GM23338 (cell line): ENCODE measurements at regions not wholly inside any gene's neighbourhood (a gene's known extent, or its start where the extent isn't known, plus 50 kb on each side); places are given as distances from the start of the nearest gene placed in this dataset.

Experiments used
- ATAC-seq: fragments of 200-7000 bp; cut with Tn5 transposase; 3 replicates; pipeline ENCODE4 v1.9.1; 2020
- DNase-seq: peaks from one replicate; pipeline ENCODE4 v3.0.0-alpha.2; 2015; ENCODE audit warnings: low spot score
- H2AFZ ChIP-seq: fragments of 200-600 bp; sonication (generic); 2 replicates; pipeline ENCODE4 v1.8.0; 2016; ENCODE audit warnings: antibody characterized with exemption, mild to moderate bottlenecking, moderate library complexity
- H3F3A ChIP-seq: fragments of 200-600 bp; sonication (generic); replicated peaks from 2 replicates; pipeline ENCODE4 v1.8.0; 2017; ENCODE audit warnings: antibody characterized with exemption, mixed run types, low read depth
- H3K27ac ChIP-seq: fragments of 200-600 bp; sonication (generic); 2 replicates; pipeline ENCODE4 v1.6.1; 2016; ENCODE audit warnings: low read depth
- H3K27me3 ChIP-seq: fragments of 200-600 bp; sonication (generic); 2 replicates; pipeline ENCODE4 v1.8.0; 2016; ENCODE audit warnings: mild to moderate bottlenecking, mixed run types, moderate library complexity; ENCODE audit not compliant: insufficient read depth
- H3K36me3 ChIP-seq: fragments of 200-600 bp; sonication (generic); 2 replicates; pipeline ENCODE4 v1.8.0; 2016; ENCODE audit warnings: mild to moderate bottlenecking; ENCODE audit not compliant: insufficient read depth
- H3K4me1 ChIP-seq: fragments of 200-600 bp; sonication (generic); 2 replicates; pipeline ENCODE4 v1.8.0; 2016; ENCODE audit warnings: mild to moderate bottlenecking, moderate library complexity; ENCODE audit not compliant: insufficient read depth
- H3K4me2 ChIP-seq: fragments of 200-600 bp; sonication (generic); 2 replicates; pipeline ENCODE4 v1.7.1; 2017; ENCODE audit warnings: mixed run types
- H3K4me3 ChIP-seq: fragments of 200-600 bp; sonication (generic); 2 replicates; pipeline ENCODE4 v1.6.1; 2016; ENCODE audit warnings: mixed run types
- H3K79me2 ChIP-seq: fragments of 200-600 bp; sonication (generic); replicated peaks from 2 replicates; pipeline ENCODE4 v1.8.0; 2017; ENCODE audit warnings: mild to moderate bottlenecking; ENCODE audit not compliant: insufficient read depth
- H3K9me2 ChIP-seq: fragments of 200-600 bp; sonication (generic); 2 replicates; pipeline ENCODE4 v1.8.0; 2017; ENCODE audit not compliant: insufficient read depth
- H4K20me1 ChIP-seq: fragments of 200-600 bp; sonication (generic); replicated peaks from 2 replicates; pipeline ENCODE4 v1.8.0; 2017; ENCODE audit warnings: mild to moderate bottlenecking; ENCODE audit not compliant: insufficient read depth
- H3K27ac Mint-ChIP-seq: 2 replicates; pipeline ENCODE4 v1.8.0; 2020; ENCODE audit warnings: inconsistent platforms, mild to moderate bottlenecking, moderate library complexity, mixed read lengths
- H3K27me3 Mint-ChIP-seq: 3 replicates; pipeline ENCODE4 v1.8.0; 2022; ENCODE audit warnings: low read depth, mild to moderate bottlenecking, moderate library complexity, mixed read lengths, inconsistent platforms; ENCODE audit not compliant: insufficient read depth, poor library complexity
- H3K36me3 Mint-ChIP-seq: 3 replicates; pipeline ENCODE4 v1.8.0; 2021; ENCODE audit warnings: low read depth, mild to moderate bottlenecking, inconsistent platforms, moderate library complexity, mixed read lengths
- H3K4me1 Mint-ChIP-seq: 3 replicates; pipeline ENCODE4 v1.8.0; 2020; ENCODE audit warnings: mild to moderate bottlenecking, inconsistent platforms, mixed read lengths
- H3K4me3 Mint-ChIP-seq: 3 replicates; pipeline ENCODE4 v1.8.0; 2021; ENCODE audit warnings: moderate library complexity, mild to moderate bottlenecking, inconsistent platforms, mixed read lengths
- H3K9me3 Mint-ChIP-seq: 3 replicates; pipeline ENCODE4 v1.8.0; 2020; ENCODE audit warnings: moderate library complexity, mild to moderate bottlenecking, inconsistent platforms, mixed read lengths
- CREB1 ChIP-seq: fragments of 250-450 bp; sonication (Bioruptor Pico); IDR thresholded peaks from 2 replicates; pipeline ENCODE4 v1.5.0; 2020; ENCODE audit warnings: low read depth, mild to moderate bottlenecking, moderate library complexity
- EZH2 ChIP-seq: fragments of 200-600 bp; sonication (generic); IDR thresholded peaks from one replicate; pipeline ENCODE4 v1.8.0; 2017; ENCODE audit warnings: antibody characterized with exemption, mild to moderate bottlenecking, low read depth; ENCODE audit not compliant: unreplicated experiment
- EZH2phosphoT487 ChIP-seq: fragments of 200-600 bp; sonication (generic); IDR thresholded peaks from one replicate; pipeline ENCODE4 v1.8.1; 2018; ENCODE audit warnings: antibody characterized with exemption; ENCODE audit not compliant: unreplicated experiment
- JUNB ChIP-seq: IDR thresholded peaks from one replicate; pipeline ENCODE4 v1.6.1; 2016; ENCODE audit warnings: antibody characterized with exemption; ENCODE audit not compliant: unreplicated experiment
- NANOG ChIP-seq: IDR thresholded peaks from 2 replicates; pipeline ENCODE4 v1.6.1; 2016; ENCODE audit warnings: antibody characterized with exemption, borderline replicate concordance
- POLR2AphosphoS5 ChIP-seq: IDR thresholded peaks from 2 replicates; pipeline ENCODE4 v1.6.1; 2016; ENCODE audit warnings: antibody characterized with exemption, low read depth
- STAT1 ChIP-seq: IDR thresholded peaks from one replicate; pipeline ENCODE4 v1.6.1; 2016; ENCODE audit warnings: antibody characterized with exemption; ENCODE audit not compliant: unreplicated experiment
- ZNF114 ChIP-seq: fragments of 250-450 bp; sonication (Bioruptor Pico); IDR thresholded peaks from 2 replicates; pipeline ENCODE4 v1.5.0; 2020; ENCODE audit warnings: mild to moderate bottlenecking, moderate library complexity
- ZNF331 ChIP-seq: fragments of 250-450 bp; sonication (Bioruptor Pico); IDR thresholded peaks from 2 replicates; pipeline ENCODE4 v1.5.0; 2020; ENCODE audit warnings: low read depth, mild to moderate bottlenecking, moderate library complexity
- TF ChIP-seq, protein P1 (sequence below): IDR thresholded peaks from one replicate; pipeline ENCODE4 v1.6.1; 2018; ENCODE audit warnings: antibody characterized with exemption; ENCODE audit not compliant: unreplicated experiment
- TF ChIP-seq, protein P2 (sequence below): IDR thresholded peaks from 2 replicates; pipeline ENCODE4 v1.6.1; 2016; ENCODE audit warnings: antibody characterized with exemption
- TF ChIP-seq, protein P3 (sequence below): fragments of 250-450 bp; sonication (Bioruptor Pico); IDR thresholded peaks from 2 replicates; pipeline ENCODE4 v1.5.0; 2020; ENCODE audit warnings: mild to moderate bottlenecking, moderate library complexity
- TF ChIP-seq, protein P4 (sequence below), 2 experiments: fragments of 200-600 bp in 1 of 2; sonication (generic) in 1 of 2; conservative IDR thresholded peaks; 2 replicates each; pipeline versions ENCODE4 v1.5.1 to v1.6.1; 2016 to 2017; ENCODE audit warnings: antibody characterized with exemption in 2 of 2, low read depth in 2 of 2, mild to moderate bottlenecking in 2 of 2, moderate library complexity in 1 of 2

DNA sequence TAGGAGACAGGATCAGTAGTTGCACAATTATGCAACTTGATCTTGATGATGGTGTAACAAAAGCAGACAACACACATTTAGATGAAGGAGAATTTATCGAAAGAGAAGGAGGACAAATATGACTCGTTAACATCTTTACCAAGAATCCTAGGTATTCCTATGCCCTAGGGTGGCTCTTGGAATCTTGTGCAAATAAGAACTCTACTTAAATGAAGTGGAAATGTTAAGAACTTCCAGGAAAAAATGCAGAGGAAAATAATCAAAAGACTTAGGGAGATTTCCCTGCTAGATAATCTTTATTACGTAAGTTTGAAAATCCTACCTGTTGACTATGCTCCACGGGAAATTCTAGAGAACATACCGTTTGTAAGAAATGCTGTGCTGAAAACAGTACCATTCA lies 485.4 kb downstream of the POM121L12 start:
- H3K4me2 ChIP-seq, result no peak overlapping the region
- no peaks in the 10 kb centered on the region for H3K36me3 ChIP-seq
- no peaks in the 10 kb centered on the region for H4K20me1 ChIP-seq
- no peak for ATAC-seq
- H3K27me3 ChIP-seq, result no peaks in the 10 kb centered on the region
- H3K9me2 ChIP-seq, result 0 out of 2 replicates have a peak, but pooled peaks cover 4% of the 10 kb centered on the region
- H3K27ac Mint-ChIP-seq, result no peak overlapping the region
- no peaks in the 10 kb centered on the region for H3K4me1 Mint-ChIP-seq
- no peak for DNase-seq
- no peaks in the 10 kb centered on the region for H3K4me1 ChIP-seq
- no peaks in the 10 kb centered on the region for H3F3A ChIP-seq
- H3K79me2 ChIP-seq, result no peaks in the 10 kb centered on the region
- H3K9me3 Mint-ChIP-seq, result peaks cover 4% of the 10 kb centered on the region; the same call in 2 of the 3 replicates
- no peak overlapping the region for H3K27ac ChIP-seq
- TF ChIP-seq ZNF331 (no peak), CREB1 (CRISPR knock-in tag) (no peak), NANOG (no peak), JUNB (no peak), ZNF114 (no peak), EZH2 (no peak), STAT1 (no peak), POLR2AphosphoS5 (no peak), EZH2phosphoT487 (no peak)
- TF ChIP-seq, protein P1, sequence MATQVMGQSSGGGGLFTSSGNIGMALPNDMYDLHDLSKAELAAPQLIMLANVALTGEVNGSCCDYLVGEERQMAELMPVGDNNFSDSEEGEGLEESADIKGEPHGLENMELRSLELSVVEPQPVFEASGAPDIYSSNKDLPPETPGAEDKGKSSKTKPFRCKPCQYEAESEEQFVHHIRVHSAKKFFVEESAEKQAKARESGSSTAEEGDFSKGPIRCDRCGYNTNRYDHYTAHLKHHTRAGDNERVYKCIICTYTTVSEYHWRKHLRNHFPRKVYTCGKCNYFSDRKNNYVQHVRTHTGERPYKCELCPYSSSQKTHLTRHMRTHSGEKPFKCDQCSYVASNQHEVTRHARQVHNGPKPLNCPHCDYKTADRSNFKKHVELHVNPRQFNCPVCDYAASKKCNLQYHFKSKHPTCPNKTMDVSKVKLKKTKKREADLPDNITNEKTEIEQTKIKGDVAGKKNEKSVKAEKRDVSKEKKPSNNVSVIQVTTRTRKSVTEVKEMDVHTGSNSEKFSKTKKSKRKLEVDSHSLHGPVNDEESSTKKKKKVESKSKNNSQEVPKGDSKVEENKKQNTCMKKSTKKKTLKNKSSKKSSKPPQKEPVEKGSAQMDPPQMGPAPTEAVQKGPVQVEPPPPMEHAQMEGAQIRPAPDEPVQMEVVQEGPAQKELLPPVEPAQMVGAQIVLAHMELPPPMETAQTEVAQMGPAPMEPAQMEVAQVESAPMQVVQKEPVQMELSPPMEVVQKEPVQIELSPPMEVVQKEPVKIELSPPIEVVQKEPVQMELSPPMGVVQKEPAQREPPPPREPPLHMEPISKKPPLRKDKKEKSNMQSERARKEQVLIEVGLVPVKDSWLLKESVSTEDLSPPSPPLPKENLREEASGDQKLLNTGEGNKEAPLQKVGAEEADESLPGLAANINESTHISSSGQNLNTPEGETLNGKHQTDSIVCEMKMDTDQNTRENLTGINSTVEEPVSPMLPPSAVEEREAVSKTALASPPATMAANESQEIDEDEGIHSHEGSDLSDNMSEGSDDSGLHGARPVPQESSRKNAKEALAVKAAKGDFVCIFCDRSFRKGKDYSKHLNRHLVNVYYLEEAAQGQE, result no peak
- TF ChIP-seq, protein P2, sequence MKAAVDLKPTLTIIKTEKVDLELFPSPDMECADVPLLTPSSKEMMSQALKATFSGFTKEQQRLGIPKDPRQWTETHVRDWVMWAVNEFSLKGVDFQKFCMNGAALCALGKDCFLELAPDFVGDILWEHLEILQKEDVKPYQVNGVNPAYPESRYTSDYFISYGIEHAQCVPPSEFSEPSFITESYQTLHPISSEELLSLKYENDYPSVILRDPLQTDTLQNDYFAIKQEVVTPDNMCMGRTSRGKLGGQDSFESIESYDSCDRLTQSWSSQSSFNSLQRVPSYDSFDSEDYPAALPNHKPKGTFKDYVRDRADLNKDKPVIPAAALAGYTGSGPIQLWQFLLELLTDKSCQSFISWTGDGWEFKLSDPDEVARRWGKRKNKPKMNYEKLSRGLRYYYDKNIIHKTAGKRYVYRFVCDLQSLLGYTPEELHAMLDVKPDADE, result no peak
- TF ChIP-seq, protein P3, sequence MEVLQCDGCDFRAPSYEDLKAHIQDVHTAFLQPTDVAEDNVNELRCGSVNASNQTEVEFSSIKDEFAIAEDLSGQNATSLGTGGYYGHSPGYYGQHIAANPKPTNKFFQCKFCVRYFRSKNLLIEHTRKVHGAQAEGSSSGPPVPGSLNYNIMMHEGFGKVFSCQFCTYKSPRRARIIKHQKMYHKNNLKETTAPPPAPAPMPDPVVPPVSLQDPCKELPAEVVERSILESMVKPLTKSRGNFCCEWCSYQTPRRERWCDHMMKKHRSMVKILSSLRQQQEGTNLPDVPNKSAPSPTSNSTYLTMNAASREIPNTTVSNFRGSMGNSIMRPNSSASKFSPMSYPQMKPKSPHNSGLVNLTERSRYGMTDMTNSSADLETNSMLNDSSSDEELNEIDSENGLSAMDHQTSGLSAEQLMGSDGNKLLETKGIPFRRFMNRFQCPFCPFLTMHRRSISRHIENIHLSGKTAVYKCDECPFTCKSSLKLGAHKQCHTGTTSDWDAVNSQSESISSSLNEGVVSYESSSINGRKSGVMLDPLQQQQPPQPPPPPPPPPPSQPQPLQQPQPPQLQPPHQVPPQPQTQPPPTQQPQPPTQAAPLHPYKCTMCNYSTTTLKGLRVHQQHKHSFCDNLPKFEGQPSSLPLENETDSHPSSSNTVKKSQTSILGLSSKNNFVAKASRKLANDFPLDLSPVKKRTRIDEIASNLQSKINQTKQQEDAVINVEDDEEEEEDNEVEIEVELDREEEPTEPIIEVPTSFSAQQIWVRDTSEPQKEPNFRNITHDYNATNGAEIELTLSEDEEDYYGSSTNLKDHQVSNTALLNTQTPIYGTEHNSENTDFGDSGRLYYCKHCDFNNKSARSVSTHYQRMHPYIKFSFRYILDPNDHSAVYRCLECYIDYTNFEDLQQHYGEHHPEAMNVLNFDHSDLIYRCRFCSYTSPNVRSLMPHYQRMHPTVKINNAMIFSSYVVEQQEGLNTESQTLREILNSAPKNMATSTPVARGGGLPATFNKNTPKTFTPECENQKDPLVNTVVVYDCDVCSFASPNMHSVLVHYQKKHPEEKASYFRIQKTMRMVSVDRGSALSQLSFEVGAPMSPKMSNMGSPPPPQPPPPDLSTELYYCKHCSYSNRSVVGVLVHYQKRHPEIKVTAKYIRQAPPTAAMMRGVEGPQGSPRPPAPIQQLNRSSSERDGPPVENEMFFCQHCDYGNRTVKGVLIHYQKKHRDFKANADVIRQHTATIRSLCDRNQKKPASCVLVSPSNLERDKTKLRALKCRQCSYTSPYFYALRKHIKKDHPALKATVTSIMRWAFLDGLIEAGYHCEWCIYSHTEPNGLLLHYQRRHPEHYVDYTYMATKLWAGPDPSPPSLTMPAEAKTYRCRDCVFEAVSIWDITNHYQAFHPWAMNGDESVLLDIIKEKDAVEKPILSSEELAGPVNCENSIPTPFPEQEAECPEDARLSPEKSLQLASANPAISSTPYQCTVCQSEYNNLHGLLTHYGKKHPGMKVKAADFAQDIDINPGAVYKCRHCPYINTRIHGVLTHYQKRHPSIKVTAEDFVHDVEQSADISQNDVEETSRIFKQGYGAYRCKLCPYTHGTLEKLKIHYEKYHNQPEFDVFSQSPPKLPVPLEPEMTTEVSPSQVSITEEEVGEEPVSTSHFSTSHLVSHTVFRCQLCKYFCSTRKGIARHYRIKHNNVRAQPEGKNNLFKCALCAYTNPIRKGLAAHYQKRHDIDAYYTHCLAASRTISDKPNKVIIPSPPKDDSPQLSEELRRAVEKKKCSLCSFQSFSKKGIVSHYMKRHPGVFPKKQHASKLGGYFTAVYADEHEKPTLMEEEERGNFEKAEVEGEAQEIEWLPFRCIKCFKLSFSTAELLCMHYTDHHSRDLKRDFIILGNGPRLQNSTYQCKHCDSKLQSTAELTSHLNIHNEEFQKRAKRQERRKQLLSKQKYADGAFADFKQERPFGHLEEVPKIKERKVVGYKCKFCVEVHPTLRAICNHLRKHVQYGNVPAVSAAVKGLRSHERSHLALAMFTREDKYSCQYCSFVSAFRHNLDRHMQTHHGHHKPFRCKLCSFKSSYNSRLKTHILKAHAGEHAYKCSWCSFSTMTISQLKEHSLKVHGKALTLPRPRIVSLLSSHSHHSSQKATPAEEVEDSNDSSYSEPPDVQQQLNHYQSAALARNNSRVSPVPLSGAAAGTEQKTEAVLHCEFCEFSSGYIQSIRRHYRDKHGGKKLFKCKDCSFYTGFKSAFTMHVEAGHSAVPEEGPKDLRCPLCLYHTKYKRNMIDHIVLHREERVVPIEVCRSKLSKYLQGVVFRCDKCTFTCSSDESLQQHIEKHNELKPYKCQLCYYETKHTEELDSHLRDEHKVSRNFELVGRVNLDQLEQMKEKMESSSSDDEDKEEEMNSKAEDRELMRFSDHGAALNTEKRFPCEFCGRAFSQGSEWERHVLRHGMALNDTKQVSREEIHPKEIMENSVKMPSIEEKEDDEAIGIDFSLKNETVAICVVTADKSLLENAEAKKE (CRISPR knock-in tag), result no peak
- TF ChIP-seq, protein P4, sequence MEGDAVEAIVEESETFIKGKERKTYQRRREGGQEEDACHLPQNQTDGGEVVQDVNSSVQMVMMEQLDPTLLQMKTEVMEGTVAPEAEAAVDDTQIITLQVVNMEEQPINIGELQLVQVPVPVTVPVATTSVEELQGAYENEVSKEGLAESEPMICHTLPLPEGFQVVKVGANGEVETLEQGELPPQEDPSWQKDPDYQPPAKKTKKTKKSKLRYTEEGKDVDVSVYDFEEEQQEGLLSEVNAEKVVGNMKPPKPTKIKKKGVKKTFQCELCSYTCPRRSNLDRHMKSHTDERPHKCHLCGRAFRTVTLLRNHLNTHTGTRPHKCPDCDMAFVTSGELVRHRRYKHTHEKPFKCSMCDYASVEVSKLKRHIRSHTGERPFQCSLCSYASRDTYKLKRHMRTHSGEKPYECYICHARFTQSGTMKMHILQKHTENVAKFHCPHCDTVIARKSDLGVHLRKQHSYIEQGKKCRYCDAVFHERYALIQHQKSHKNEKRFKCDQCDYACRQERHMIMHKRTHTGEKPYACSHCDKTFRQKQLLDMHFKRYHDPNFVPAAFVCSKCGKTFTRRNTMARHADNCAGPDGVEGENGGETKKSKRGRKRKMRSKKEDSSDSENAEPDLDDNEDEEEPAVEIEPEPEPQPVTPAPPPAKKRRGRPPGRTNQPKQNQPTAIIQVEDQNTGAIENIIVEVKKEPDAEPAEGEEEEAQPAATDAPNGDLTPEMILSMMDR (conservative IDR thresholded peaks at IDR 0.05; ENCODE audit: low read depth in 2 of 2), result no peak
- H2AFZ ChIP-seq, result no peak overlapping the region
- peaks cover 2% of the 10 kb centered on the region for H3K27me3 Mint-ChIP-seq
- H3K4me3 ChIP-seq, result no peak overlapping the region
- H3K36me3 Mint-ChIP-seq, result 0 out of 3 replicates have a peak, but pooled peaks cover 3% of the 10 kb centered on the region
- no peak overlapping the region for H3K4me3 Mint-ChIP-seq
